IMR-90 (cell line): ENCODE measurements at regions not wholly inside any gene's neighbourhood (a gene's known extent, or its start where the extent isn't known, plus 50 kb on each side); places are given as distances from the start of the nearest gene placed in this dataset.

Experiments used
- ATAC-seq: fragments of 200-7000 bp; cut with Tn5 transposase; 2 replicates; pipeline ENCODE4 v1.9.1; 2020; ENCODE audit warnings: low read depth, mild to moderate bottlenecking, moderate library complexity
- BruUV-seq: library from RNA; stranded (reverse); fragments of 400-500 nt; replicated peaks from 2 replicates; lab custom pipeline; 2021; lab: Mats Ljungman, UMichigan
- CTCF ChIA-PET: fragments of 300-600 bp; formaldehyde crosslinking; extraction: SDS; loops from one replicate; lab custom pipeline; 2021; ENCODE audit warnings: antibody characterized with exemption; lab: Yijun Ruan, JAX
- POLR2A ChIA-PET: fragments of 300-600 bp; sonication (Branson Sonifier 250); formaldehyde crosslinking; loops from one replicate; lab custom pipeline; 2022; ENCODE audit warnings: antibody characterized with exemption; ENCODE audit not compliant: unreplicated experiment; lab: Charles Lee
- DNase-seq: peaks from one replicate; pipeline ENCODE4 v3.0.0; 2013
- H2AFZ ChIP-seq: replicated peaks from 2 replicates; pipeline ENCODE3; 2013; ENCODE audit warnings: low read length, mild to moderate bottlenecking; ENCODE audit not compliant: poor library complexity
- H2AK5ac ChIP-seq: 2 replicates; pipeline ENCODE4 v1.6.1; 2013; ENCODE audit warnings: low read depth, low read length, inconsistent platforms
- H2AK9ac ChIP-seq: replicated peaks from 2 replicates; pipeline ENCODE3; 2013; ENCODE audit warnings: mild to moderate bottlenecking, low read depth, low read length, moderate library complexity; ENCODE audit not compliant: poor library complexity
- H2BK120ac ChIP-seq: 2 replicates; pipeline ENCODE4 v1.6.1; 2013; ENCODE audit warnings: low read depth, low read length, inconsistent platforms
- H2BK15ac ChIP-seq: 3 replicates; pipeline ENCODE4 v1.6.1; 2013; ENCODE audit warnings: low read depth, low read length, inconsistent platforms
- H2BK20ac ChIP-seq: 2 replicates; pipeline ENCODE4 v1.6.1; 2013; ENCODE audit warnings: low read depth, mild to moderate bottlenecking, inconsistent platforms, low read length, moderate library complexity
- H2BK5ac ChIP-seq: 2 replicates; pipeline ENCODE4 v1.6.1; 2013; ENCODE audit warnings: mild to moderate bottlenecking, low read depth, low read length, inconsistent platforms; ENCODE audit not compliant: poor library complexity, severe bottlenecking
- H3K14ac ChIP-seq: replicated peaks from 2 replicates; pipeline ENCODE4 v1.6.1; 2013; ENCODE audit warnings: low read depth, low read length, inconsistent platforms
- H3K18ac ChIP-seq: 2 replicates; pipeline ENCODE4 v1.6.1; 2013; ENCODE audit warnings: low read depth, low read length, control low read depth
- H3K23ac ChIP-seq: 2 replicates; pipeline ENCODE4 v1.6.1; 2013; ENCODE audit warnings: low read depth, low read length, inconsistent platforms
- H3K27ac ChIP-seq: 2 replicates; pipeline ENCODE4 v1.5.1; 2013; ENCODE audit warnings: mild to moderate bottlenecking, control low read depth, low read length; ENCODE audit not compliant: insufficient read depth
- H3K27me3 ChIP-seq: 2 replicates; pipeline ENCODE4 v1.6.1; 2013; ENCODE audit warnings: low read length; ENCODE audit not compliant: control insufficient read depth, insufficient read depth
- H3K36me3 ChIP-seq: 2 replicates; pipeline ENCODE4 v1.6.1; 2013; ENCODE audit warnings: low read length, mixed read lengths; ENCODE audit not compliant: control insufficient read depth, insufficient read depth
- H3K4ac ChIP-seq: 2 replicates; pipeline ENCODE4 v1.6.1; 2013; ENCODE audit warnings: low read depth, low read length, inconsistent platforms
- H3K4me1 ChIP-seq: 2 replicates; pipeline ENCODE4 v1.6.1; 2013; ENCODE audit warnings: low read length, mixed read lengths; ENCODE audit not compliant: control insufficient read depth, insufficient read depth
- H3K4me2 ChIP-seq: 2 replicates; pipeline ENCODE4 v1.6.1; 2013; ENCODE audit warnings: low read depth, mild to moderate bottlenecking, control low read depth, low read length, moderate library complexity
- H3K4me3 ChIP-seq: 2 replicates; pipeline ENCODE4 v1.5.1; 2013; ENCODE audit warnings: low read depth, mild to moderate bottlenecking, control low read depth, low read length, moderate library complexity; ENCODE audit not compliant: insufficient read depth
- H3K56ac ChIP-seq: 2 replicates; pipeline ENCODE4 v1.6.1; 2013; ENCODE audit warnings: low read length, inconsistent platforms; ENCODE audit not compliant: insufficient read depth; ENCODE audit errors: extremely low read depth
- H3K79me1 ChIP-seq, 2 experiments: 2 replicates each; pipeline ENCODE4 v1.6.1; 2013; ENCODE audit warnings: low read length in 2 of 2, inconsistent platforms in 1 of 2, low read depth in 1 of 2
- H3K9ac ChIP-seq: 2 replicates; pipeline ENCODE4 v1.6.1; 2013; ENCODE audit warnings: low read depth, low read length, control low read depth
- H3K9me1 ChIP-seq: 2 replicates; pipeline ENCODE4 v1.6.1; 2013; ENCODE audit warnings: low read length, inconsistent platforms; ENCODE audit not compliant: insufficient read depth
- H3K9me3 ChIP-seq: 2 replicates; pipeline ENCODE4 v1.6.1; 2013; ENCODE audit warnings: low read length; ENCODE audit not compliant: control insufficient read depth, insufficient read depth
- H4K20me1 ChIP-seq: 2 replicates; pipeline ENCODE4 v1.6.1; 2013; ENCODE audit warnings: low read length, inconsistent platforms; ENCODE audit not compliant: insufficient read depth
- H4K5ac ChIP-seq: 2 replicates; pipeline ENCODE4 v1.6.1; 2013; ENCODE audit warnings: mild to moderate bottlenecking, low read depth, low read length, control low read depth
- H4K8ac ChIP-seq, 2 experiments: 2 replicates each; pipeline ENCODE4 v1.6.1; 2013; ENCODE audit warnings: low read depth in 2 of 2, low read length in 2 of 2, control low read depth in 1 of 2, inconsistent platforms in 1 of 2
- H4K91ac ChIP-seq: 2 replicates; pipeline ENCODE4 v1.6.1; 2013; ENCODE audit warnings: low read depth, low read length, inconsistent platforms; ENCODE audit not compliant: insufficient read depth
- BHLHE40 ChIP-seq: fragments of 150-350 bp; IDR thresholded peaks from 2 replicates; pipeline ENCODE4 v1.6.1; 2016; ENCODE audit warnings: mild to moderate bottlenecking, low read depth, low read length
- CEBPB ChIP-seq: IDR thresholded peaks from 2 replicates; pipeline ENCODE4 v1.6.1; 2012; ENCODE audit warnings: low read depth, low read length, improper control_type of control experiment
- CHD1 ChIP-seq: IDR thresholded peaks from 2 replicates; pipeline ENCODE4 v1.6.1; 2012; ENCODE audit warnings: low read depth, low read length, improper control_type of control experiment
- CTCF ChIP-seq: conservative IDR thresholded peaks from 2 replicates; pipeline ENCODE4 v1.5.1; 2012; ENCODE audit warnings: mild to moderate bottlenecking, low read depth, low read length, improper control_type of control experiment
- ELK1 ChIP-seq: fragments of 150-350 bp; IDR thresholded peaks from 2 replicates; pipeline ENCODE4 v1.6.1; 2016; ENCODE audit warnings: low read depth, mild to moderate bottlenecking, low read length, moderate library complexity, borderline replicate concordance
- FOS ChIP-seq: fragments of 150-350 bp; IDR thresholded peaks from 2 replicates; pipeline ENCODE4 v1.6.1; 2016; ENCODE audit warnings: low read depth, low read length
- MAFK ChIP-seq: IDR thresholded peaks from 2 replicates; pipeline ENCODE4 v1.6.1; 2012; ENCODE audit warnings: low read depth, low read length, improper control_type of control experiment
- MAZ ChIP-seq: IDR thresholded peaks from 2 replicates; pipeline ENCODE4 v1.6.1; 2012; ENCODE audit warnings: low read depth, mild to moderate bottlenecking, low read length, improper control_type of control experiment, moderate library complexity, borderline replicate concordance
- MXI1 ChIP-seq: IDR thresholded peaks from 2 replicates; pipeline ENCODE4 v1.6.1; 2012; ENCODE audit warnings: low read depth, mild to moderate bottlenecking, low read length, moderate library complexity, borderline replicate concordance
- NFE2L2 ChIP-seq: fragments of 150-350 bp; IDR thresholded peaks from 2 replicates; pipeline ENCODE4 v1.6.1; 2016; ENCODE audit warnings: low read depth, mild to moderate bottlenecking, low read length
- POLR2A ChIP-seq: IDR thresholded peaks from 2 replicates; pipeline ENCODE4 v1.6.1; 2012; ENCODE audit warnings: mild to moderate bottlenecking, low read depth, low read length
- RAD21 ChIP-seq: IDR thresholded peaks from 2 replicates; pipeline ENCODE4 v1.6.1; 2012; ENCODE audit warnings: low read length, improper control_type of control experiment
- RCOR1 ChIP-seq: IDR thresholded peaks from 2 replicates; pipeline ENCODE4 v1.6.1; 2012; ENCODE audit warnings: mild to moderate bottlenecking, low read length, improper control_type of control experiment; ENCODE audit not compliant: insufficient replicate concordance
- RFX5 ChIP-seq: IDR thresholded peaks from 2 replicates; pipeline ENCODE4 v1.8.0; 2012; ENCODE audit warnings: low read depth, mild to moderate bottlenecking, low read length, moderate library complexity
- SMC3 ChIP-seq: fragments of 150-350 bp; IDR thresholded peaks from 2 replicates; pipeline ENCODE4 v1.6.1; 2016; ENCODE audit warnings: low read depth, mild to moderate bottlenecking, antibody characterized with exemption, low read length, moderate library complexity
- USF2 ChIP-seq: fragments of 150-350 bp; IDR thresholded peaks from 2 replicates; pipeline ENCODE4 v1.6.1; 2017; ENCODE audit warnings: mild to moderate bottlenecking, antibody characterized with exemption, low read length, low read depth
- WGBS, 2 experiments: methylation state at CpG; one replicate each; pipeline versions ENCODE4 v1.1.5 to v1.1.7; 2013; ENCODE audit warnings: missing lambda C conversion rate in 2 of 2; ENCODE audit not compliant: insufficient read length in 1 of 2; ENCODE audit errors: extremely low coverage in 2 of 2; 5-methylcytosine and 5-hydroxymethylcytosine counted together
- dilution Hi-C: fragments of 300-500 bp; cut with HindIII; formaldehyde crosslinking; loops from one replicate; pipeline ENCODE4 v1.14.3; 2018; ENCODE audit warnings: low sequenced_read_pairs; ENCODE audit not compliant: unreplicated experiment
- in situ Hi-C: fragments of 300-500 bp; cut with MboI; formaldehyde crosslinking; loops from 3 replicates; pipeline ENCODE4 v1.14.3; 2019; ENCODE audit warnings: low sequenced_read_pairs, inconsistent platforms, mixed read lengths
- intact Hi-C: fragments of 100-400 bp; cut with micrococcal nuclease; formaldehyde crosslinking; loops from 2 replicates; pipeline ENCODE4 v1.10.0; 2022

GRCh38 chr5:67748165-67748690 lies 467.3 kb upstream of the PIK3R1 start:
- H3K18ac ChIP-seq, result no peak overlapping the region
- no CpG with 5 or more reads among the region's 1 CpG for WGBS, 2 experiments
- CTCF ChIA-PET, result no interaction called here
- no peak overlapping the region for H3K27ac ChIP-seq
- no peak overlapping the region for H4K5ac ChIP-seq
- no peaks in the 10 kb centered on the region for H3K79me1 ChIP-seq
- no TSS peak for BruUV-seq
- no peak overlapping the region for H3K23ac ChIP-seq
- no peaks in the 10 kb centered on the region for H3K4me1 ChIP-seq
- no peaks in the 10 kb centered on the region for H4K20me1 ChIP-seq
- in situ Hi-C loops, result no loop called here
- no peak overlapping the region for H3K9ac ChIP-seq
- no peak overlapping the region for H2BK15ac ChIP-seq
- no peak overlapping the region for H2BK120ac ChIP-seq
- dilution Hi-C loops, result no loop called here
- POLR2A ChIA-PET, result no interaction called here
- H3K56ac ChIP-seq, result no peak overlapping the region
- no peak overlapping the region for H2BK20ac ChIP-seq
- no peak overlapping the region for H2AK5ac ChIP-seq
- no peak overlapping the region for H4K8ac ChIP-seq
- intact Hi-C loops, result no loop called here
- no peak overlapping the region for H2AK9ac ChIP-seq
- H3K36me3 ChIP-seq, result no peaks in the 10 kb centered on the region
- H3K4ac ChIP-seq, result no peak overlapping the region
- H4K91ac ChIP-seq, result no peak overlapping the region
- H3K27me3 ChIP-seq, result no peaks in the 10 kb centered on the region
- DNase-seq (no peak), ATAC-seq (no peak)
- H3K4me3 ChIP-seq, result no peak overlapping the region
- H3K9me1 ChIP-seq, result no peaks in the 10 kb centered on the region
- TF ChIP-seq CTCF, result no peak
- TF ChIP-seq FOS, result no peak
- no peak for TF ChIP-seq RAD21
- no peak for TF ChIP-seq ELK1
- TF ChIP-seq POLR2A, result no peak
- no peak for TF ChIP-seq MAFK
- no peak for TF ChIP-seq SMC3
- TF ChIP-seq USF2, result no peak
- TF ChIP-seq NFE2L2, result no peak
- no peak for TF ChIP-seq CEBPB
- TF ChIP-seq MAZ, result no peak
- TF ChIP-seq RCOR1, result no peak
- TF ChIP-seq RFX5, result no peak
- TF ChIP-seq MXI1, result no peak
- TF ChIP-seq BHLHE40, result no peak
- no peak for TF ChIP-seq CHD1
- H3K4me2 ChIP-seq, result no peak overlapping the region
- peaks cover 4% of the 10 kb centered on the region for H3K9me3 ChIP-seq
- H2AFZ ChIP-seq, result no peak overlapping the region
- H2BK5ac ChIP-seq, result no peak overlapping the region
- no peak overlapping the region for H3K14ac ChIP-seq
